NCI-H1694 (cell line): ENCODE measurements at regions not wholly inside any gene's neighbourhood (a gene's known extent, or its start where the extent isn't known, plus 50 kb on each side); places are given as distances from the start of the nearest gene placed in this dataset.
A peak's percentile ranks its signal among the peaks of the same experiment; 100 is the strongest.

Experiments
- DNase-seq: peaks from one replicate; lab custom pipeline; 2025; lab: John Stamatoyannopoulos, UW

- no peak for DNase-seq
Observed at GRCh38 chr9:35540315-35540714, 50.4 kb downstream of the RUSC2 start.

GRCh38 chr9:35546853-35547252 is 56.9 kb downstream of the RUSC2 start:
- DNase-seq: no peak

GRCh38 chr9:35547889-35548418 is 57.1 kb upstream of the TESK1 start:
- DNase-seq: no peak

GRCh38 chr9:35548571-35548970 is 56.5 kb upstream of the TESK1 start:
- DNase-seq: no peak

- no peak for DNase-seq
Observed at GRCh38 chr9:35549441-35549840, 55.6 kb upstream of the TESK1 start.

- no peak for DNase-seq
Observed at GRCh38 chr9:35552376-35552775, 52.7 kb upstream of the TESK1 start.

- no peak for DNase-seq
Observed at GRCh38 chr9:35552837-35553236, 52.2 kb upstream of the TESK1 start.

GRCh38 chr9:35553670-35554543 is 51.2 kb upstream of the TESK1 start:
- DNase-seq: peak; percentile 66

- DNase-seq: no peak
Observed at GRCh38 chr9:35555246-35555701, 49.8 kb upstream of the TESK1 start.
